ENCODE measurements at regions not wholly inside any gene's neighbourhood (a gene's known extent, or its start where the extent isn't known, plus 50 kb on each side); places are given as distances from the start of the nearest gene placed in this dataset.

DNA sequence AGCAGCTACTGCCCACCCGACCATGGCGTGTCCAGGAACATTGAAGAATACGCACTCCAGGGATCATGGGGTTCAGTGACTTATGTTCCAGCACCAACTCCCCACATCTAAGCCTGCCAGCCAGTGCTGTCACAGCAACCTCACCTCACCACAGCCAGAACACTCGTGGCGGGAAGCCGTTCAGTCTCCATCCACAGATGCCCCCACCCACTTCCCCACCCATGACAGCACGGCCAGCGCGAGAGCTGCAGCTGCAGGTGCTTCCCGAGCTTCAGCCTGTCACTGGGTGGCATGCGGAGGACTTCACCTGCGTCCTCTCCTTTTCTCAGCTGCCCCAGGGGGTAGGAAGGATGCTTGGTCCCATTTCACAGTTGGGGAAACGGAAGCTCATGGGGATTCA, 50.3 kb downstream of the RBFOX3 start:
- TF ChIP-seq POLR2A (IDR thresholded peaks at IDR 0.05; ENCODE audit: extremely low read depth, insufficient read length): no peak
- no peak for TF ChIP-seq MYC (IDR thresholded peaks at IDR 0.05; ENCODE audit: low read depth, low read length)
- TF ChIP-seq, protein P1, sequence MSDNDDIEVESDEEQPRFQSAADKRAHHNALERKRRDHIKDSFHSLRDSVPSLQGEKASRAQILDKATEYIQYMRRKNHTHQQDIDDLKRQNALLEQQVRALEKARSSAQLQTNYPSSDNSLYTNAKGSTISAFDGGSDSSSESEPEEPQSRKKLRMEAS (IDR thresholded peaks at IDR 0.05; ENCODE audit: low read depth, low read length): no peak
- TF ChIP-seq, protein P2, sequence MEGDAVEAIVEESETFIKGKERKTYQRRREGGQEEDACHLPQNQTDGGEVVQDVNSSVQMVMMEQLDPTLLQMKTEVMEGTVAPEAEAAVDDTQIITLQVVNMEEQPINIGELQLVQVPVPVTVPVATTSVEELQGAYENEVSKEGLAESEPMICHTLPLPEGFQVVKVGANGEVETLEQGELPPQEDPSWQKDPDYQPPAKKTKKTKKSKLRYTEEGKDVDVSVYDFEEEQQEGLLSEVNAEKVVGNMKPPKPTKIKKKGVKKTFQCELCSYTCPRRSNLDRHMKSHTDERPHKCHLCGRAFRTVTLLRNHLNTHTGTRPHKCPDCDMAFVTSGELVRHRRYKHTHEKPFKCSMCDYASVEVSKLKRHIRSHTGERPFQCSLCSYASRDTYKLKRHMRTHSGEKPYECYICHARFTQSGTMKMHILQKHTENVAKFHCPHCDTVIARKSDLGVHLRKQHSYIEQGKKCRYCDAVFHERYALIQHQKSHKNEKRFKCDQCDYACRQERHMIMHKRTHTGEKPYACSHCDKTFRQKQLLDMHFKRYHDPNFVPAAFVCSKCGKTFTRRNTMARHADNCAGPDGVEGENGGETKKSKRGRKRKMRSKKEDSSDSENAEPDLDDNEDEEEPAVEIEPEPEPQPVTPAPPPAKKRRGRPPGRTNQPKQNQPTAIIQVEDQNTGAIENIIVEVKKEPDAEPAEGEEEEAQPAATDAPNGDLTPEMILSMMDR (IDR thresholded peaks at IDR 0.05; ENCODE audit: low read depth, low read length): no peak
- no peak overlapping the region for H3K4me3 ChIP-seq (ENCODE audit: low read depth, low read length)

DNA sequence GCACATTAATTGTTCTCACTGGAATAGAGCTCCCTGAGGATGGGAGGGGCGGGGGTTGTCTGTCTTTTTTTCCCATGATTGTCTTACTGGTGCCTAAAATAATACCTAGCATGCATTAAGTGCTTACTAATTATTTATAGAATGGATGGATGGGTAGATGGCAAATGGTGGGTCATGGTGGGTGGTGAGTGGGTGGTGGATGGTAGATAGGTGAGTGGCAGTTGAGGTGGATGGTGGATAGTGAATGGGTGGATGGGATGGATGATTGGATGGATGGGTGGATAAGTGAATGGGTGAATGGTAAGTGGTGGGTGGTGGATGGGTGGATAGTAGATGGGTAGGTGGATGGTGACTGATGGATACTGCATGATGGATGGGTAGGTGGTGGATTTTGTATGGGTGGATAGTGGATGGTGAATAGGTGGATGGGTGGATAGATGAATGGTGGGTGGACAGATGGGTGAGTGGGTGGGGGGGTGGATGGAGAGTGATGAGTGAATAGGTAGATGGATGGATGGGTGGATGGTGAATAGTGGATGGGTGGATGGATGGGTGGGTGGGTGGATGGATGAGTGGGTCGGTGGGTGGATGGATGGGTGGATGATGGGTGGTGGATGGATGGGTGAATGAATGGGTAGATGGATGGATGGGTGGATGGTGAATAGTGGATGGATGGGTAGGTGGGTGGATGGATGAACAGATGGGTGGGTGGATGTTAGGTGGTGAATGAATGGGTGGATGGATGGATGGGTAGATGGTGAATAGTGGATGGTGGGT, 51.6 kb downstream of the RBFOX3 start:
- no peak for DNase-seq (ENCODE audit: low read depth)
- no peak overlapping the region for H3K4me3 ChIP-seq (ENCODE audit: low read depth, low read length)
- TF ChIP-seq POLR2A (IDR thresholded peaks at IDR 0.05; ENCODE audit: extremely low read depth, insufficient read length): no peak
- TF ChIP-seq, protein P1 (IDR thresholded peaks at IDR 0.05; ENCODE audit: low read depth, low read length): no peak
- no peak for TF ChIP-seq MYC (IDR thresholded peaks at IDR 0.05; ENCODE audit: low read depth, low read length)
- TF ChIP-seq, protein P2 (IDR thresholded peaks at IDR 0.05; ENCODE audit: low read depth, low read length): no peak

More for the DNA sequence above, 50.3 kb downstream of the RBFOX3 start:
- no peak for DNase-seq (ENCODE audit: low read depth)

DNA sequence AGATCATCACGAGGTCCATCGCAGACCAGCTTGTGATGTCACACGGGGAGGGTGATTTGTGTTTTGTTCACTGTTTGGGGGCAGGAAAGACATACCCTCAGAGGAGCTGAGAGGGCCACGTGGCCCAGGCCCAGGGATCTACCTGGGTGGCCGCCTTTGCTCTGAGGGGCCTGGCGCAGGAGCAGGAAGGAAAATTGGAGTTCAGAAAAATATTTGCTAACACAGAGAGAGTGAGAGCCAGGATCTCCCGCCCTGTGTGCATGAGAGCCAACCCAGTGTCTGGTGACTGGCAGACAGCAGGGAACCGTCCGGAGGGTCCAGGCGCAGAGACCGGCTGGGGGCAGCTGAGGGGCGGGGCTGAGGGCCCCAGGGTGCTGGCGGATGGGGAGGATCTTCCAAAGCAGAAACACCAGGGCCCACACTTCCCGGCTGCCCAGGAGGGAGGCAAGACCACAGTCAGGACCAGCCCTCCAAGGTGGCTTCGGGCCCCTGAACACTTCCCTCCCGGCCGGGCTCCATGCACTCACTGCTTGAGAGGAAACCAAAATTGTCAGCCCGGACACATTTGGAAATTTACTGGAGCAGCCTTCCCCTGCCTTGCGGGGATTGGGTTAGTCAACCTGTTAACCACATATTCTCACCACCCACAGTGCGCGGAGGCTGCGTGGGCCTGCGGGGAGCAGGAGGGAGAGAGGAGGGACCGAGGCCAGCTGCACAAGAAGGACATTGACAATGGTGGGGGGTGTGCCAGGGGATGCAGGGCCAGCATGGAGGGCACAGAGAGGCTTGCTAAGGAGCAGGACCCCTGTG, 52.6 kb downstream of the RBFOX3 start:
- H3K4me3 ChIP-seq (ENCODE audit: low read depth, low read length): no peak overlapping the region
- no peak for TF ChIP-seq MYC (IDR thresholded peaks at IDR 0.05; ENCODE audit: low read depth, low read length)
- TF ChIP-seq, protein P1 (IDR thresholded peaks at IDR 0.05; ENCODE audit: low read depth, low read length): no peak
- TF ChIP-seq POLR2A (IDR thresholded peaks at IDR 0.05; ENCODE audit: extremely low read depth, insufficient read length): no peak
- TF ChIP-seq, protein P2 (IDR thresholded peaks at IDR 0.05; ENCODE audit: low read depth, low read length): no peak
- no peak for DNase-seq (ENCODE audit: low read depth)

DNA sequence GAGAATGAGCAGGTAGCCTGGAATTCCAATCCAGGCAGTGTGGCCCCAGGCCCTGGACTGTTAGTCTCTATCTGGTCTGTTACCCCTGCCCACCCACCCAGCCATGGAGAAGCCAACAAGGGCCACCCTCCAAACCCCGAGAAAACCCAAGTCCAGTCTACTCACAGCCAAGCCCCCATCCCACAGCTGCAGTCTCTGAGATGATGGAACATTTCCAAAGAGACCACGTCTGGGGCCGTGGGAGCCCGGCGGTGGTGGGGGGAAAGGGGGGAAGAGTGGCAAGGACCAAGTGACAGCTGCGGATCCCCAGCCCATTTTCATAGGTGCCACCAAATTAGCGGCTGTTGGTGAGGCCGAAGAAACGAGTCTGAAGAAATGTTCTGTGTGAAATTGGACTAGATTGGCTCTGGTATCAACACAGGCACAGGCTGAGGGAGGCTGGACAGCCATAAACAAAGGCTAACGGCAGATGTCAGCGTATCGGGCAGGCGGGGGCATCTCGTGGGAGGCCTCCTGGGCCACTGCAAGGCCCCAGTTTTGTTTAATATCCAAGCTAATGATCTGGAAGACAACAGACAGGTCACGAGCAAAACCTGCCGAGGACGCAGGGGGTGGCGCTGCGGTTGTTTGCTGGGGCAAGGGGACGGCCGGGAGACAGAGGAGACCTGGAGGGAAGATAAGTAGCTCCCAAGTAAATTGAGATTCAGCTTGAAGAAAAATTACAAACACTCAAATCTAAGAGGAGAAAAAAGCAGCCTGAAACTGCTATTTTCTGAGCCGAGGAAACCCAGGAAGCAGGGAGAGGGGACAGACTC, 53.4 kb downstream of the RBFOX3 start:
- no peak for DNase-seq (ENCODE audit: low read depth)
- TF ChIP-seq MYC (IDR thresholded peaks at IDR 0.05; ENCODE audit: low read depth, low read length): no peak
- no peak for TF ChIP-seq POLR2A (IDR thresholded peaks at IDR 0.05; ENCODE audit: extremely low read depth, insufficient read length)
- TF ChIP-seq, protein P2 (IDR thresholded peaks at IDR 0.05; ENCODE audit: low read depth, low read length): no peak
- TF ChIP-seq, protein P1 (IDR thresholded peaks at IDR 0.05; ENCODE audit: low read depth, low read length): no peak
- H3K4me3 ChIP-seq (ENCODE audit: low read depth, low read length): no peak overlapping the region

DNA sequence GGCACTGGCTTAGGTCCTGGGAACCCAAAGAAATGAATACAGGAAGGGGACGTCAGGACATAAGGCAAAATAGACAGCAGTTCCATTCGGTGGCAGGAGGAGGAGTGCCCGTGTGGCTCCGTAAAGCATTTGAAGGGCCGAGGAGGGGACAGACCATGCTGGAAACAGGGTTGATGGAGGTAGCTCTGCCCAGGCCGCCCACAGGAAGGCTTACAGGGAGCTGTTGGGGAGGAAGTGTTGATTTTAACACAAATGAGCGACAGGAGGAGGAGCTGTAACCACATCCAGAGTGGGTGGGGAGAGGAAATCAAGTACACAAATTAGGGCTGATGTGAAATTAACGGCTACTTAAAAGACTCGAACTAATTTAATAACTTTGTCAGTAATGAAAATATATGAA, 54.6 kb downstream of the RBFOX3 start:
- H3K4me3 ChIP-seq (ENCODE audit: low read depth, low read length): no peak overlapping the region
- no peak for DNase-seq (ENCODE audit: low read depth)
- TF ChIP-seq MYC (IDR thresholded peaks at IDR 0.05; ENCODE audit: low read depth, low read length): no peak
- TF ChIP-seq POLR2A (IDR thresholded peaks at IDR 0.05; ENCODE audit: extremely low read depth, insufficient read length): no peak
- TF ChIP-seq, protein P1 (IDR thresholded peaks at IDR 0.05; ENCODE audit: low read depth, low read length): no peak
- TF ChIP-seq, protein P2 (IDR thresholded peaks at IDR 0.05; ENCODE audit: low read depth, low read length): no peak
